Activated CD4-positive, alpha-beta T cell treated with anti-CD3 and anti-CD28 coated beads, Interleukin-2, Interleukin-4, amounts not matched to agents 100 ng/mL and 50 ng/mL, durations not matched to agents 16 hours and 8 hours (primary cell): ENCODE measurements at regions not wholly inside any gene's neighbourhood (a gene's known extent, or its start where the extent isn't known, plus 50 kb on each side); places are given as distances from the start of the nearest gene placed in this dataset.

Source experiments
- DNase-seq: peaks from one replicate; pipeline ENCODE4 v3.0.0-alpha.2; 2020; ENCODE audit warnings: low spot score

DNA sequence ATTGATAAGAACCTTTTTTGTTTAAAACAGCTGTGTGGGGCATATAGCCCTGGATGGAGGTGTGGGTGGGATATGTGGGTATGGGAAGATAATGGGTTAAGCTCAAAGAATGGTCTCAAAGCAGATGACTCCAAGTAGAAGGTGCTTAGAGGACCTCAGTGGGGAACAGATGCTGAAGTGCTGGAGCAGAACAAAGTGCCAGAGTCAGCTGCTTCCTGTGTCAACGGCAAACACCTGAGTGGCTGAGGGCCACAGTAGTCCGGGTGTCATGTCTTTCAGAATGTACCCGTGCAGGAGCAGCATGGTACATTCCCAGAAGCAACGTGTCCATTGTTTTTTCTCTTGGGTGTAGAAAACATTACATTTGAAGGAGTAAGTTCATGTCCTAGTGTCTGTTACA, 210.6 kb downstream of the CCNG2 start:
- DNase-seq, result no peak

DNA sequence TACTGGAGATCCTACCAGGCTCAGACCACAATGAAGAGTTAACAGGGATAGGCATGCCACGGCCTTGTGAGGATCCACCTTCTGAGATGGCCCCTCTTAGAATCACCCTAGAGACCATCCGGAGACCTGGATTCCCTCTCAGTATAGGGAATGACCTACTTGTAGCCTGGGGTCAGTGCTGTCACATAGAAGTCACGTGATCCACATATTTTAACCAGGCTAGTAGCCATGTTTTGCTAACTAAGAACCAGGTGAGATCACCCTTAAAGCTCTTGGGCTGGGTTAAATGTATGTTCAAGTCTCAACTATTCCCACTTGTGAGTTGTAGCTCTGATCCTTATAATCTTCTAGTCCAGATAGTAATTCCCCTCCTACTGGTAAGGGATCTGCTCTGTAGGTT, 215.4 kb downstream of the CCNG2 start:
- no peak for DNase-seq

DNA sequence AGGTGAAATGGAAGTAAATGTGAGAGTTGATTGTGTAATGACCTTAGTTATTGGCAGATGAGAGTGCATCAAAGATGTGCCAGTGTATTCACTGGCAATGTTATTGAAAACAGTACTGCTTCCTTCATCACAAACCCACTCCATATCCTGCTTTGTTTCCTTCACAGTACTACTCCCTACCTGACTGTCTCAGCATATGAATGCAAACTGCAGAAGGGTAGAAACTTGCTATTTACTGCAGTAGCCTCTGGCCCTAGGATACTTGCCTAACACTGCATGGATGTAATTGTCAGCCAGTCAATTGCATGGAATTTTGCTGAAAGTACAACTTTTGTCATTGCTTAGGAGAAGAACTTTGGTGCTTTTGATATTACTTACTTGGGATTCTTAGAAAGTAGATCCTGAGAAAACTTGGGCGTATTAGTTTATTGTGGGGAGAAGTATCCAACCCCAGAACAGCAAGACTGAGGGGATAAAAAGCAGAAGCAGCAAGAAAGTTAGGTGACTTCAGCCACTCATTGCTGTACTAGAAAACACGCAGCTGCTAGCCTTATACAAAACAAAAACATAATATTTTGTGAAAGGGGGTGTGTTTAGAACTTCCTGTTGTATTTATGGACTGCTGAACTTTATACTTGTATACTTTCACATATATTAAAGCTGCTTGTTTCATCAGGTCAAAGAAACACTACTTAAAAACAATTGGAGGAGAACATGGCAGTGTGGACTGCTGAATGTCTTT, 219.0 kb downstream of the CCNG2 start:
- DNase-seq, result no peak

DNA sequence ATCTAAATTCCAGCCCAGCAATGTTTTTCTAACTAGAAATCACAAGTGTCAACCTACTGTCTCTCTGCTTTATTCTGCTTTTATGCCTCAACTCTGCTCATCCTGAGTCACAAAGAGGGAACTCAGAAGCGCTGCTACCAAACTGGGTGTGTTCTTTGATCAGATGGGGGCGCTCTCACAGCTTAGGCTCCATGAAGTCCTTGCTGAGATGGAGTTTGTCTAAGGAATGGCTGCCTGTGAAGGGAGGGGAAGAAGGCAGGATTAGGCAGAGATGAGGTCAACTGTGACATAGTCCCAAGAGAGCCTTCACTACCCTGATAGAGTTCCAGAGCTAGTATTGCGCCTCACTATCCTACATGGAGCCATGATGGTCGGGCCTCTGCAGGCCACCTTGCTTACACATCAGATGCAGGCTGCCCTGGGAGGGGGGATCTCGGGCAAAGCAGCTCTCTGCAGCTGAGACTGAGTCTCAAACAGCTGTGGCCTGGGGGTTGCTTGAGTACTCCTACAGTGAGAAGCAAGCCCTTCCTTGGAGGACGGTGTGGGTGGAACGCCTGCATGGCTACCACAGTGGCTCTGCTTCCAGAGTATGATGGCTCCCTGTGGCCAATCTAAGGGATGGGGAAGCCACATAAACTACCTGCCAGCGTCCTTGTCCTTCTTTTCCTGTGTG, 219.9 kb downstream of the CCNG2 start:
- no peak for DNase-seq

DNA sequence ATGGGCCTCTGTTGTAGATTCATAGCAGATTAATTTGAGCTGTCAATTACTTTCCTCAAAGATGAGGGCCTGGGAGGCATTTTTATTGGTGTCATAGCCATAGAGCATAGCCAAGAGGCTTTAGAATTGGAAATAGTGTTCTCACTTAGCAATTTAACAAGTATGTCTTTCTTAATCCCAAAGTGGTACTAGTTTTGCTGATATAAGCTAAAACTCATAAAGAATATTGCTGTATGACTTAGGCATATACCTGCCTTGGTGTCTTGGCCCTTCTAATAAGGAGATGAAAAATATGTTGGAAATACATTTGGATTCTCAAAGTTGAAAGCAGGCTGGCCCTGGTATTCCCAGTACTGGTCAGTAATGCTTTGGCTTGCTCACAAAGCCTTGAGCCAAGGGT, 221.5 kb upstream of the CXCL13 start:
- DNase-seq, result no peak

DNA sequence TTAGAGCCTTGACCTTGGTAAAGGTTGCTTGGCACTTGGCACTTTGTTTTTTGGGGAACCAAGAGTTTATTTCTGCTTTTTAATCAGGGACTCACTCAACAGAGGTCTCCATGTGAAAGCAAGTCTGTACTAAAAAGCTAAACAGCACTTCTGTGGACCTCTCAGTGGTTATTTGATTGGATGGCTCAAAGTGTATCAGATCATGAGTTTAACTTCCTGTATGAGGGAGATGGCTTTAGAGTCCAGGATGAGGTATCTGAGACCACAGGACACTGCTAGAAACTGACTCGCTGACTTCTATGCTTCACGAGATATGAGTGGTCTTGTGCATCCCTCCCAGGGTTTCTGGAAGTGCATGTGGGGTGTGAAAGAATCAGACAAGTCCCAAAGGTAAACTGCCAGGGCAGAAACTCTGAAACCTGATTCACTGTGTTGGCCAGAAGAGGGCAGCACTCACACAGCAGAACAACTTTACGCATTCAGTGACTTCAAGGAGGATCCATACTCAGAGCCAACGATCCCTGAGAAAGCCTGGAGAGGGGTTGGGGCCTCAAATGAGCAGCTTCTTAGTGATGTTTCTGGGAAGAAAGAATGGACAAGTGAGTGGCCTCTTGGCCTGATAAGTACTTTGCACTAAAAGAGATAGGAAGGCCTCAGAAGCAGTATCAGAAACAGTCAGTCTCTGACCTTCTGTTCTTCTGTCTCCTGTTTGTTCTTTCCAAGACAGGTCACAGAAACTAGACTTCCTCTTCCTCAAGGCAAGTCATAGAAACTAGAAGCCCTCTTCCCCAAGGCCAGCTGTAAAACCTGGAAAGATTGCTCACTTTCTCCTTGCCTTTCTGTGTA, 220.3 kb upstream of the CXCL13 start:
- peak; percentile 57 for DNase-seq

DNA sequence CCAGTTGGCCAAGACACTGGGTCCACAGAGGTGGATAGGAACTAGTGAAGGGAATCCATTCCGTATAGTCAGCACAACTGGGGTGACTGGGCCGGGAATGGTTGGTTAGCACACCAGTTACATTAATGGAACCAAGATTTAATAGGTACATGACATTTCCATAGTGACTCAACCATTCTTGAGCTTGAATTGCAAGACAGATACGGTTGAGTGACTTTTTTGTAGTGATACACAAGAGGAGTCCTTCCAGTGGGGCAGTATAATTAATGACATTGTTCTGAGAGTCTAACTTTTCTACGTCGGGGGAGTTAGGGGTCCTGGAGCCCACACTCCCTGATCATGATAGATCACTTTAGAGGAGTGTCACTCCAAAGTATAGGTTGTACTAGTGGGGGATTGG, 211.6 kb upstream of the CXCL13 start:
- DNase-seq, result no peak

DNA sequence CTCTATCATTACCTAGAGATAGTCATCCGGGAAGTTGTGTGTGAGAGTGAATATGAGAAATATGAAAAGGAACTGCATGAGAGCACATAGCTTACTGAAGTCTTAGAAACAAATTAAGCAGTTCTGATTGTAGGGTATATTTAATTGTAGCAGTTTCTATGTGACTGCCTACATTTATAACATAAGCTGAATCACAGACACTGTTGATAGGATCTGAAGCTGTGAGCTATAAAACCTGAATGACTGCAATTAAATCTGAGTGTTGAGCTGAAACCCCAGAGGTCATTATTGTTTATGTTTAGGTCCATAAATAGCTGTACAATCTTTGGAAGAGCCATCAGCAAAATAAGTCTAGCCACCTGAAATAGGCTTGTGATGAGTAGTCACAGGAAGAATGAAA, 210.1 kb upstream of the CXCL13 start:
- DNase-seq, result no peak

DNA sequence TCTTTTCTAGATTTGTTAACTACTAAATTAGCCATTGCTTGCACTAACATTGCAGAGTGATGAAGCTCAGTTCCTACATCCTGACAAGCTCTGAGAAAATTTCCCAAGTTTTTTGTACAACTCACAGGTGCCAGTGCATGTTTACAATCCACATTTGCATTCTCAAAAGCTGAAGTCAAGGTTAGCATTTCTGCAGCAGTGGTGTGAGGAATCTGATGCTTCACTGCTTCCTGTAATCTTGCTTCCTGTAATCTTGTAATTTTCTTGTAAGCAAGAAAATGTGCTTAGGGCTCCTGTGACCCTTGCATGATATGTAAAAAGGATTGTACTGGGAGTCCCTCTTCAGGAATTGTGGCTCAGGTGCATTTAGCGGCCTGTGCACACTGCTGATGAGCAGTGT, 207.4 kb upstream of the CXCL13 start:
- no peak for DNase-seq

DNA sequence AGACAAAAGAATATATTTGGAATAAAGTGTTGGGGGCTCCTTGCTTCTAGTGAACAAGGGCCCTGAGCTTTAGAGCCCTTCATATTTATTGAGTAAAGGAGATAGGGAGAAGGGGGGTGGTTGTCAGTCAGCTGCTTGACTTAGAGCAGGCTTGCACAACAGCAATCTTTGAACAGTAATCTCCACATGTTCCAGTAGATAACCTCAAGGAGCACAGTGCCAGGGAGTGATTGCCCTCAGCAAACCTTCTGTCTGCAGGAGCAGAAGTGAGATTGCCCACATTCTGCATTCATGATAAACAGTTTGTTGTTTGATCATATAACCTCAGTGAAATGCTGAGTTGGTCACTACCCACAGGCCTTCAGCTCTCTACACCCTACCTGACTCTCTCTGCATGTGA, 205.8 kb upstream of the CXCL13 start:
- no peak for DNase-seq

DNA sequence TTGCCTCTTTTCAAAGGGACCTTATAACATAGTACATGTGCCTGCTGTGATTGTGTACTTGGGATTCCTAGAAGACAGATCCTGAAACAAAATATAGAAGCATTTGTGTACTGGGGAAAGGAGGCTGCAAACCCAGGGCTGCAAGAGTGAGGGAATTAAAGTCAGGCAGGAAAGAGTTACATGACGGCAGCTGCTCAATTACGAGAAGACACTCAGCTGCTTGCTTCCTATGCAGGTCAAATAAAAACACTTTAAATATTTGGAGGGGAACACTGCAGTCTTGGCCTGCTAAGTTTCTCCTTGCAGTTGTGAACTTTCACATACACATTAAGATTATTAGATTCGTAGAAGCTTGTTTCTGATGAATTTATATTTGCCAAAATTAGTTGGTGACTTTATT, 191.9 kb upstream of the CXCL13 start:
- DNase-seq, result no peak

DNA sequence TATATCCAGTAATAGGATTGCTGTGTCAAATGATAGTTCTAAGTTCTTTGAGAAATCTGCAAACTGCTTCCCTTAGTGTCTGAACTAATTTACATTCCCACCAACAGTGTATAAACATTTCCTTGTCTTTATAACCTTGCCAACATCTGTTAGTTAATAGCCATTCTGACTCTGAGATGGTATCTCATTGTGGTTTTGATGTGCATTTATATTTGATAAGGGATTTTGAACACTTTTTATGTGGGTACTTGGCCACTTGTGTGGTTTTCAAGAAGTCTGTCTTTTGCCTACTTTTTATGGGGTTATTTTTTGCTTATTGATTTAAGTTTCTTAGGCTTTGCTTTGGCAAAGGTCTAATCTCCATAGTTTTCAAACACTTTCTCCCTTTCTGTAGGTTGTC, 189.9 kb upstream of the CXCL13 start:
- no peak for DNase-seq

DNA sequence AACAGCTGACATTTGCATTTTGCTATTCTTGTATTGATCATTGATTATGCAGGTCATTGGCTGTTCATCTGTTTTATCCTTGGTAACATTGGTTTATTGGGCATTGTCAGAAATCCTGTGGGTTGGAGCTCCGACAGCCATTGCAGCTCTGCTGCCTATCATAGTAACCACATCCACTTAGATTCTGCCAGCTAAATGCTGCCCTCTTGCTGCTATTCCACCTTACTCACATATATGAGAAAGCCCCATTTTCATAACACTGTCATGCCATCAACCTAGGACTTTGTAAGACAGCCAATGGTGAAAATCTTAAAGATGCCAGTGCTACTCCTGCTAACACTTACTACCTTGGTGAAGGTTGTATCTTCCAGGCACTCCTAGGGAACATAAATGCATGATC, 187.3 kb upstream of the CXCL13 start:
- peak; percentile 7 for DNase-seq

DNA sequence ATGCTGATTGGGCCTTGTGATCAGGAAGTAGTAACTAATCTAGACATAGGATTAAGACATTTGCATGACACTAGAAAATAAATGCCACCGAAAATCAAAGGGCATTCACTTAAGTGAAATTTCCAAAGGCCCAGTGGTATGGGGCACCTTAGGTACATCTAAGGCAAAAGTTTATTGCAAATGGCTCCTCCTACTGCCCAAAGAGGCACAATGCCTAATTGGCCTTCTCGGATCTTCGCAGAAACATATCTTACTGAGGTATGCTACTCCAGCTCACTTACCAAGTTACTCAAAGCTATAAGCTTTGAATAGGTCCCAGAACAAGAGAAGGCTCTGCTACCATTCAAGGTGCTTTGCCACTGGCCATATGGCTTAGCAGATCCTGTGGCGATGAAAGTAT, 174.8 kb upstream of the CXCL13 start:
- no peak for DNase-seq

DNA sequence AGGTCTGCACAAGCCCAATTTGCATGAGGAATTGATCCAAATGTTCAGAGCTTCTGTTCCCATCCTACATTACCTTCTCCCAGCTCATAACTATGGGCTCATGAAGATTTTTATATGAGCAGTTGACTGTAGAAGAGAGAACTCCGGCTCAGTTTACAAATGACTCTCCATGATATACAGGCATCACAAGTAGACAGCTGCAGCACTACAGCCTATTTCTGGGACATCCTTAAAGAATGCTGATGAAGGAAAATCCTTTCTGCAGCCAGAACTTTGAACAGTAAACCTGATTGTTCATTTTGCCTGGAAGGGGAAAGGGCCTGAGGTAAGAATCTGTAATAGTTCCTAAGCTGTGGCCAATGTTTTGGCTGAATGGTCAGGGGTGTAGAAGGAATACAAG, 174.1 kb upstream of the CXCL13 start:
- DNase-seq, result no peak

DNA sequence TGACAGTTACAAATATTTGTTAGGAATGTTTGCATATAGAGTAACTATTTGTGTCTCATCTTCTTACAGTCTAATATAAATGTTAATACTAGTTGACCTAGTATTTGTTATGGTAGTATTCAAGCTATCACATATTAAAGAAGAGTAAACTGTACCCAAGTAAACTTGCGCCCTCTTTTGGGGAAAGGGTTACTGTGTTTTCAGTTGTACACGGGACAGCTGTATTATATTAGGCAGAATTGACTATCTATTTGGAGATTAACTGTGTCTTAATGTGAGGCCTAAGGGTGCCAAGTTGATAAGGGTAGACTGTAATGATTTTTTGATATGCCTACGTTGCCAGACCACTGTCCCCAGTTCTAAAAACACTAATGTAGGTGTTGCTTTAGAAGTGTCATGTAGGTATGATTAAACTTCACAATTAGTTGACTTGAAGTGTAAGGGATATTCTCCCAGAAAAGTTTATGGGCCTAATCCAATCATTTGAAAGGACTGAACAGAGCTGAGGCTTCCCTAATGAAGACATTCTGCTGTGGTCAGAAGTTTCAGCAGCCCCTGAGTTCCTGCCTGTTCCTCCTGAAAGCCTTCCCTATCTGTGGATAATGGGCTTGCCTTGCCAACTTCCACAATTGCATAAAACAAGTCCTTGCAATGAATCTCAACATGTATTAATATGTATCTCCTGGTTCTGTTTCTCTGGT, 172.8 kb upstream of the CXCL13 start:
- DNase-seq, result no peak

DNA sequence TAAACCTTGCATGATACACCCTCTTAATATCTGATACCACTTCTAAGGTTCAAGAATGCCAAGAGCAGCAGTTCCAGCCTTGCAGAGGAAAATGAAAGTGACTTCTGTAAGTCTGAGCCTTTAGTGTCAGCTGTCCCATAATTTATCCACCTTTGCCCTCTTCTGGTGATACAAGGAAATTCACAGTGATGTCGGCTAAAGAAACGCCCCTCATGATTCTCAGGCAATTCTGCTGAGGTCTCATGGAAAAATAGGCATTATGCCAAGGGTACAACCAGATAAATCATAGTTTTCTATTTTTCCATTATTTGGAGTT, 172.2 kb upstream of the CXCL13 start:
- peak; percentile 47 for DNase-seq

DNA sequence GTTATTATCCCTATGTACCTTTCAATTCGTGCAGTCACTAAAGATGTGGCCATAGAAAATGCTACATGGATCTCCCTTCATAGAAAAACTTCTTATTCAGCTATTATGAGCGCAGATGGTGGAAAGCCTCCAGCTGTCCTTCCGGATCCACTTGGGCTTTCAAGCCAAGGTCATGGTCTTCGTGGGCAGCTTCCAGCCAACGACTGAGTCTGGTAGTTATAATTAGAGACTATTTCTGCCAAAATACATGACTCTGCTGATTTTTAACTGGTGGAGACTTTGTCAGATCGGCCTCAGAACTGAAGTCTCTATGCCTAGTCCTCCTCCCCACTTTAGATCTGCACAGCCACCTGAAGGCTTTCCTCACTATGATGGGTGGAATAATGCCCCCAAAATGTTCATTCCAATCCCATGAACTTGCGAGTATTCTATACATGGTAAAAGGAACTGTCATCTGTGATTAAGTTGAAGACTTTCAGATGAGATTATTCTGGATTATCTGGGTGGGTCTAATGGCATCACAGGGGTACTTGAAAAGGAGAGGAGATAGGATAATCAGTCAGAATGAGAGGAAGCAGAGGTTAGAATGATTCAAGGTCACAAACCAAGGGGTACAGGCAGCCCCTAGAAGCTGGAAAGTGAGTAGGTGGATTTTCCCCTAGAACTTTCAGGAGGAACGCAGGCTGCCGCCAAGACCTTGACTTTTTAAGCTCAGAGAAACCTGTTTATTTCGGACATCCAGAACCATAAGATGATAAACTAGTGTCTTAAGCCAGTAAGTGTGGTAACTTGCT, 171.1 kb upstream of the CXCL13 start:
- DNase-seq, result no peak

DNA sequence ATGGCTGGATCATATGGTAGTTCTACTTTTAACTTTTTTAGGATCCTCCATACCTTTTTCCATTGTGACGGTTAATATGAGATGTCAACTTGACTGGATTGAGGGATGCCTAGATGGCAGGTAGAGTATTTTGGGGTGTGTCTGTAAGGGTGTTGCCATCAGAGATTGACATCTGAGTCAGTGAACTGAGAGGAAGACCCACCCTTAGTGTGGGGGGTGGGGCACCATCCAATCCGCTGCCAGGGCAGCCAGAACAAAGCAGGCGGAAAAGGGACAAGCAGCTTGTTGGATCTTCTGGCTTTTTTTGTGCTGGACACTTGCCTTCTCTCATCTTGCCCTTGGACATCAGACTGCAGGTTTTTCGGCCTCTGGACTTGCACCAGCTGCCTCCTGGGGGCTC, 168.5 kb upstream of the CXCL13 start:
- DNase-seq, result no peak

DNA sequence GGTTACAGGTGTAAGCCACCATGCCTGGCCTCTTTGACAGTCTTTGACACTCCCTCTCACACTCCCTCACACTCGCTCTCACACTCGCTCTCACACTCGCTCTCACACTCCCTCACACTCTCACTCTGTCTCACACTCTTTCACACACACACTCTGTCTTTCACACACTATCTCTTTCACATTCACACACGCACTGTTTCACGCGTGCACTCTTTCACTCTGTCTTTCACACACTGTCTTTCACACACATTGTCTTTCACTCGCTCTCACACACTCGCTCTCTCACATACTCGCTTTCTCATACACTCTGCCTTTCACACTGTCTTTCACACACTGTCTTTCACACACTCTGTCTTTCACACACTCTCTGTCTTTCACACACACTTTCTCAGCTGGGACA, 167.1 kb upstream of the CXCL13 start:
- no peak for DNase-seq

DNA sequence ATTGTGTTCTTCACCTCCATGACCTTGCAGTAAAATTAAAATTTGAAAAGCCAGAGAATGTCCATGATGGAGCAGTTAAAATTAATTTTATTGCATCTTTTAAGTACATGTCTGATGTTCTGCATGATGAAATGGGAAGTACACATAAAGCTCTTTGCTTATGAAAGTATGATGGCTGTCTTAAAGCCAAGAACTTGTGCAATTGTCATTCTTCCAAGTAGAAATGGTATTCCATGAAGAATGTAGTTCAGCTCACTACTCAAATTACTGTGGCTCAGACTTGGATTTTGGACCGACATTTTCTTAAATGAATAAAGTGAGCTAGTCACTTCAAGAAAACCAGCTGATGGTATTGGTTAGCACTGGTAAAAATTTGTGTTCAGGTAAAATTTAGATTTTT, 161.7 kb upstream of the CXCL13 start:
- no peak for DNase-seq

DNA sequence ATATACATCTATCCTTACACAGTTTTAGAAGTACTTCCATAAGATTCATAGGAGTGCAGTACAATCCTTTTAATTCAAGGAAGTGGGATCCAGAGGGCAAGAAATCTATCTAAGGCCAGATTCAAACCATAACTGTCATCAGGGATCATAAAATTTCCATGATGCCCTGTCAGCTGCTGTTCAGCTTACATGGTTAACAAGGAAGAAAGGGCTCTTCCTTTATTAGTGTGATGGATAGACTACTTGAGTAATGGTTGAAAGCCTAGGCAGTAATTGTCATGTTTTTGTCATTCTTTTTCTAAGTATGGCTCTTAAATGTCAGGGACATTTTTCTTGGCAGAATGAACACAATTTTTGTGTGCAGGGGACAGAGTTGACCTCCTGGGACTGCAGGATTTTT, 159.8 kb upstream of the CXCL13 start:
- DNase-seq, result no peak
